IMR-90 (cell line): ENCODE measurements at regions not wholly inside any gene's neighbourhood (a gene's known extent, or its start where the extent isn't known, plus 50 kb on each side); places are given as distances from the start of the nearest gene placed in this dataset.

ENCODE experiments used
- ATAC-seq: fragments of 200-7000 bp; cut with Tn5 transposase; 2 replicates; pipeline ENCODE4 v1.9.1; 2020; ENCODE audit warnings: low read depth, mild to moderate bottlenecking, moderate library complexity
- BruUV-seq: library from RNA; stranded (reverse); fragments of 400-500 nt; replicated peaks from 2 replicates; lab custom pipeline; 2021; lab: Mats Ljungman, UMichigan
- CTCF ChIA-PET: fragments of 300-600 bp; formaldehyde crosslinking; extraction: SDS; loops from one replicate; lab custom pipeline; 2021; ENCODE audit warnings: antibody characterized with exemption; lab: Yijun Ruan, JAX
- POLR2A ChIA-PET: fragments of 300-600 bp; sonication (Branson Sonifier 250); formaldehyde crosslinking; loops from one replicate; lab custom pipeline; 2022; ENCODE audit warnings: antibody characterized with exemption; ENCODE audit not compliant: unreplicated experiment; lab: Charles Lee
- DNase-seq: peaks from one replicate; pipeline ENCODE4 v3.0.0; 2013
- H2AFZ ChIP-seq: replicated peaks from 2 replicates; pipeline ENCODE3; 2013; ENCODE audit warnings: low read length, mild to moderate bottlenecking; ENCODE audit not compliant: poor library complexity
- H2AK5ac ChIP-seq: 2 replicates; pipeline ENCODE4 v1.6.1; 2013; ENCODE audit warnings: low read depth, low read length, inconsistent platforms
- H2AK9ac ChIP-seq: replicated peaks from 2 replicates; pipeline ENCODE3; 2013; ENCODE audit warnings: mild to moderate bottlenecking, low read depth, low read length, moderate library complexity; ENCODE audit not compliant: poor library complexity
- H2BK120ac ChIP-seq: 2 replicates; pipeline ENCODE4 v1.6.1; 2013; ENCODE audit warnings: low read depth, low read length, inconsistent platforms
- H2BK15ac ChIP-seq: 3 replicates; pipeline ENCODE4 v1.6.1; 2013; ENCODE audit warnings: low read depth, low read length, inconsistent platforms
- H2BK20ac ChIP-seq: 2 replicates; pipeline ENCODE4 v1.6.1; 2013; ENCODE audit warnings: low read depth, mild to moderate bottlenecking, inconsistent platforms, low read length, moderate library complexity
- H2BK5ac ChIP-seq: 2 replicates; pipeline ENCODE4 v1.6.1; 2013; ENCODE audit warnings: mild to moderate bottlenecking, low read depth, low read length, inconsistent platforms; ENCODE audit not compliant: poor library complexity, severe bottlenecking
- H3K14ac ChIP-seq: replicated peaks from 2 replicates; pipeline ENCODE4 v1.6.1; 2013; ENCODE audit warnings: low read depth, low read length, inconsistent platforms
- H3K18ac ChIP-seq: 2 replicates; pipeline ENCODE4 v1.6.1; 2013; ENCODE audit warnings: low read depth, low read length, control low read depth
- H3K23ac ChIP-seq: 2 replicates; pipeline ENCODE4 v1.6.1; 2013; ENCODE audit warnings: low read depth, low read length, inconsistent platforms
- H3K27ac ChIP-seq: 2 replicates; pipeline ENCODE4 v1.5.1; 2013; ENCODE audit warnings: mild to moderate bottlenecking, control low read depth, low read length; ENCODE audit not compliant: insufficient read depth
- H3K27me3 ChIP-seq: 2 replicates; pipeline ENCODE4 v1.6.1; 2013; ENCODE audit warnings: low read length; ENCODE audit not compliant: control insufficient read depth, insufficient read depth
- H3K36me3 ChIP-seq: 2 replicates; pipeline ENCODE4 v1.6.1; 2013; ENCODE audit warnings: low read length, mixed read lengths; ENCODE audit not compliant: control insufficient read depth, insufficient read depth
- H3K4ac ChIP-seq: 2 replicates; pipeline ENCODE4 v1.6.1; 2013; ENCODE audit warnings: low read depth, low read length, inconsistent platforms
- H3K4me1 ChIP-seq: 2 replicates; pipeline ENCODE4 v1.6.1; 2013; ENCODE audit warnings: low read length, mixed read lengths; ENCODE audit not compliant: control insufficient read depth, insufficient read depth
- H3K4me2 ChIP-seq: 2 replicates; pipeline ENCODE4 v1.6.1; 2013; ENCODE audit warnings: low read depth, mild to moderate bottlenecking, control low read depth, low read length, moderate library complexity
- H3K4me3 ChIP-seq: 2 replicates; pipeline ENCODE4 v1.5.1; 2013; ENCODE audit warnings: low read depth, mild to moderate bottlenecking, control low read depth, low read length, moderate library complexity; ENCODE audit not compliant: insufficient read depth
- H3K56ac ChIP-seq: 2 replicates; pipeline ENCODE4 v1.6.1; 2013; ENCODE audit warnings: low read length, inconsistent platforms; ENCODE audit not compliant: insufficient read depth; ENCODE audit errors: extremely low read depth
- H3K79me1 ChIP-seq, 2 experiments: 2 replicates each; pipeline ENCODE4 v1.6.1; 2013; ENCODE audit warnings: low read length in 2 of 2, inconsistent platforms in 1 of 2, low read depth in 1 of 2
- H3K9ac ChIP-seq: 2 replicates; pipeline ENCODE4 v1.6.1; 2013; ENCODE audit warnings: low read depth, low read length, control low read depth
- H3K9me1 ChIP-seq: 2 replicates; pipeline ENCODE4 v1.6.1; 2013; ENCODE audit warnings: low read length, inconsistent platforms; ENCODE audit not compliant: insufficient read depth
- H3K9me3 ChIP-seq: 2 replicates; pipeline ENCODE4 v1.6.1; 2013; ENCODE audit warnings: low read length; ENCODE audit not compliant: control insufficient read depth, insufficient read depth
- H4K20me1 ChIP-seq: 2 replicates; pipeline ENCODE4 v1.6.1; 2013; ENCODE audit warnings: low read length, inconsistent platforms; ENCODE audit not compliant: insufficient read depth
- H4K5ac ChIP-seq: 2 replicates; pipeline ENCODE4 v1.6.1; 2013; ENCODE audit warnings: mild to moderate bottlenecking, low read depth, low read length, control low read depth
- H4K8ac ChIP-seq, 2 experiments: 2 replicates each; pipeline ENCODE4 v1.6.1; 2013; ENCODE audit warnings: low read depth in 2 of 2, low read length in 2 of 2, control low read depth in 1 of 2, inconsistent platforms in 1 of 2
- H4K91ac ChIP-seq: 2 replicates; pipeline ENCODE4 v1.6.1; 2013; ENCODE audit warnings: low read depth, low read length, inconsistent platforms; ENCODE audit not compliant: insufficient read depth
- BHLHE40 ChIP-seq: fragments of 150-350 bp; IDR thresholded peaks from 2 replicates; pipeline ENCODE4 v1.6.1; 2016; ENCODE audit warnings: mild to moderate bottlenecking, low read depth, low read length
- CEBPB ChIP-seq: IDR thresholded peaks from 2 replicates; pipeline ENCODE4 v1.6.1; 2012; ENCODE audit warnings: low read depth, low read length, improper control_type of control experiment
- CHD1 ChIP-seq: IDR thresholded peaks from 2 replicates; pipeline ENCODE4 v1.6.1; 2012; ENCODE audit warnings: low read depth, low read length, improper control_type of control experiment
- CTCF ChIP-seq: conservative IDR thresholded peaks from 2 replicates; pipeline ENCODE4 v1.5.1; 2012; ENCODE audit warnings: mild to moderate bottlenecking, low read depth, low read length, improper control_type of control experiment
- FOS ChIP-seq: fragments of 150-350 bp; IDR thresholded peaks from 2 replicates; pipeline ENCODE4 v1.6.1; 2016; ENCODE audit warnings: low read depth, low read length
- MAFK ChIP-seq: IDR thresholded peaks from 2 replicates; pipeline ENCODE4 v1.6.1; 2012; ENCODE audit warnings: low read depth, low read length, improper control_type of control experiment
- MAZ ChIP-seq: IDR thresholded peaks from 2 replicates; pipeline ENCODE4 v1.6.1; 2012; ENCODE audit warnings: low read depth, mild to moderate bottlenecking, low read length, improper control_type of control experiment, moderate library complexity, borderline replicate concordance
- MXI1 ChIP-seq: IDR thresholded peaks from 2 replicates; pipeline ENCODE4 v1.6.1; 2012; ENCODE audit warnings: low read depth, mild to moderate bottlenecking, low read length, moderate library complexity, borderline replicate concordance
- NFE2L2 ChIP-seq: fragments of 150-350 bp; IDR thresholded peaks from 2 replicates; pipeline ENCODE4 v1.6.1; 2016; ENCODE audit warnings: low read depth, mild to moderate bottlenecking, low read length
- POLR2A ChIP-seq: IDR thresholded peaks from 2 replicates; pipeline ENCODE4 v1.6.1; 2012; ENCODE audit warnings: mild to moderate bottlenecking, low read depth, low read length
- RAD21 ChIP-seq: IDR thresholded peaks from 2 replicates; pipeline ENCODE4 v1.6.1; 2012; ENCODE audit warnings: low read length, improper control_type of control experiment
- RFX5 ChIP-seq: IDR thresholded peaks from 2 replicates; pipeline ENCODE4 v1.8.0; 2012; ENCODE audit warnings: low read depth, mild to moderate bottlenecking, low read length, moderate library complexity
- SMC3 ChIP-seq: fragments of 150-350 bp; IDR thresholded peaks from 2 replicates; pipeline ENCODE4 v1.6.1; 2016; ENCODE audit warnings: low read depth, mild to moderate bottlenecking, antibody characterized with exemption, low read length, moderate library complexity
- USF2 ChIP-seq: fragments of 150-350 bp; IDR thresholded peaks from 2 replicates; pipeline ENCODE4 v1.6.1; 2017; ENCODE audit warnings: mild to moderate bottlenecking, antibody characterized with exemption, low read length, low read depth
- WGBS, 2 experiments: methylation state at CpG; one replicate each; pipeline versions ENCODE4 v1.1.5 to v1.1.7; 2013; ENCODE audit warnings: missing lambda C conversion rate in 2 of 2; ENCODE audit not compliant: insufficient read length in 1 of 2; ENCODE audit errors: extremely low coverage in 2 of 2; 5-methylcytosine and 5-hydroxymethylcytosine counted together
- dilution Hi-C: fragments of 300-500 bp; cut with HindIII; formaldehyde crosslinking; loops from one replicate; pipeline ENCODE4 v1.14.3; 2018; ENCODE audit warnings: low sequenced_read_pairs; ENCODE audit not compliant: unreplicated experiment
- in situ Hi-C: fragments of 300-500 bp; cut with MboI; formaldehyde crosslinking; loops from 3 replicates; pipeline ENCODE4 v1.14.3; 2019; ENCODE audit warnings: low sequenced_read_pairs, inconsistent platforms, mixed read lengths
- intact Hi-C: fragments of 100-400 bp; cut with micrococcal nuclease; formaldehyde crosslinking; loops from 2 replicates; pipeline ENCODE4 v1.10.0; 2022
- TF ChIP-seq, protein P1 (sequence below): fragments of 150-350 bp; IDR thresholded peaks from 2 replicates; pipeline ENCODE4 v1.6.1; 2016; ENCODE audit warnings: low read depth, mild to moderate bottlenecking, low read length, moderate library complexity, borderline replicate concordance

DNA sequence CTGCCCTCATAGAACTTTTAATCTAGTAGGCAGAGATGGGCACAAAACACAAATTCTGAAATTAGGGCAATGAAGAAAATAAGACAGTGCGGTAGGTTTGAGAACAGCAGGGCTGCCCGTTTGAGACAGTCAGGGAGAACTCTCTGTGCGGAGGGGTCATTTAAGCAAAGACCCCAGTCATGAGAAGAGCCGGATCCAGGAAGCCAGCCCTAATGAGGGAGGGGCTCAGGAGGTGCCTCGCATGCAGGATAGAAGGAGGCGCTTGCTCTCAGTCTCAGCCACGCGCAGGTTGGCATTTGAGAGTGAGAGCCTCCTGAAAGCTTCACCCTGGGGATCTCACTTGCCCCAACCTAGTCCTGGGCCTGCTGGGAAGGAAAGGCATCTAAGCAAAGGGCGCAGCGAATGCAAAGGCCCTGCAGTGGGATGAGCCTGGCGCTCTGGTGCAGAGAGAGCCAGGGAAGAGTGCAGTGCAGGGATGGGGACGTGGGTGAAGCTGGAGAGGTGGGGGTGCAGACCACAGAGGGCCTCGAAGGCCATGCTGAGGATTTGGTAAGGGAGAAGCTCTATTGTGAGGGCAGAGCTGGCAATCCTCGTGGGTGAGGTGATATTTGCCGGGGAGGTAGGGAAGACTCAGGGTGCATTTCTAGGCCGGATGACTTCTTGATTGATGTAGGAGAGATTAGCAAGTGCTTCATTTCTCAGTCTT lies 130.0 kb upstream of the PTPN1 start:
- Histone ChIP-seq H2AK5ac (peak overlapping the region; percentile 83), H2BK5ac (peak overlapping the region; percentile 11), H2AFZ (peak overlapping the region; percentile 64), H3K4me3 (no peak overlapping the region), H4K5ac (no peak overlapping the region; the same call in 1 of the 2 replicates), H2BK20ac (peak overlapping the region; percentile 92), H2AK9ac (no peak overlapping the region), H3K9me1 (no peaks in the 10 kb centered on the region), H3K4ac (peak overlapping the region; percentile 90), H4K91ac (peak overlapping the region; percentile 35; the same call in 1 of the 2 replicates), H2BK120ac (peak overlapping the region; percentile 75; the same call in 1 of the 2 replicates), H4K20me1 (no peaks in the 10 kb centered on the region), H3K27me3 (no peaks in the 10 kb centered on the region), H3K4me1 (peaks cover 19% of the 10 kb centered on the region), H3K23ac (peak overlapping the region; percentile 94), H3K36me3 (no peaks in the 10 kb centered on the region), H4K8ac (peak overlapping the region in 1 of 2 experiments; percentile 56; a peak in 1 of 4 replicates), H3K9ac (no peak overlapping the region), H3K14ac (peak overlapping the region; percentile 88), H2BK15ac (peak overlapping the region; percentile 9; the same call in 1 of the 3 replicates), H3K9me3 (no peaks in the 10 kb centered on the region), H3K79me1 (peaks cover 0 to 8% of the 10 kb centered on the region in 2 experiments; a peak in 1 of 4 replicates), H3K27ac (no peak overlapping the region), H3K56ac (no peak overlapping the region), H3K18ac (peak overlapping the region; percentile 54), H3K4me2 (no peak overlapping the region)
- CTCF ChIA-PET: interaction anchor here (0.6 kb wide), 1 partner anchor 58 kb away, joined by 3 read pairs; no protein-coding TSS in a partner anchor
- POLR2A ChIA-PET: no interaction called here
- WGBS, 2 experiments: 76% methylated on average over 9 of the region's 16 CpGs; no CpG with 5 or more reads in 1 of the 2 experiments
- BruUV-seq: no TSS peak
- no peak for ATAC-seq
- in situ Hi-C loops: loop anchor here (5.0 kb wide), 1 partner anchor 188 kb away; the partner anchor contains the start of gene CEBPB
- intact Hi-C loops: loop anchor here (1.0 to 5.0 kb wide), 3 partner anchors 73 to 190 kb away; partner anchors contain the start of gene CEBPB
- dilution Hi-C loops: no loop called here
- no peak for DNase-seq
- no peak for TF ChIP-seq NFE2L2
- no peak for TF ChIP-seq MXI1
- TF ChIP-seq, protein P1, sequence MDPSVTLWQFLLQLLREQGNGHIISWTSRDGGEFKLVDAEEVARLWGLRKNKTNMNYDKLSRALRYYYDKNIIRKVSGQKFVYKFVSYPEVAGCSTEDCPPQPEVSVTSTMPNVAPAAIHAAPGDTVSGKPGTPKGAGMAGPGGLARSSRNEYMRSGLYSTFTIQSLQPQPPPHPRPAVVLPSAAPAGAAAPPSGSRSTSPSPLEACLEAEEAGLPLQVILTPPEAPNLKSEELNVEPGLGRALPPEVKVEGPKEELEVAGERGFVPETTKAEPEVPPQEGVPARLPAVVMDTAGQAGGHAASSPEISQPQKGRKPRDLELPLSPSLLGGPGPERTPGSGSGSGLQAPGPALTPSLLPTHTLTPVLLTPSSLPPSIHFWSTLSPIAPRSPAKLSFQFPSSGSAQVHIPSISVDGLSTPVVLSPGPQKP: no peak
- no peak for TF ChIP-seq MAZ
- TF ChIP-seq POLR2A: no peak
- no peak for TF ChIP-seq SMC3
- no peak for TF ChIP-seq CHD1
- TF ChIP-seq RFX5: no peak
- no peak for TF ChIP-seq BHLHE40
- no peak for TF ChIP-seq RAD21
- no peak for TF ChIP-seq USF2
- TF ChIP-seq CTCF: no peak
- TF ChIP-seq CEBPB: no peak
- TF ChIP-seq FOS: no peak
- TF ChIP-seq MAFK: no peak
